ENCODE measurements at regions not wholly inside any gene's neighbourhood (a gene's known extent, or its start where the extent isn't known, plus 50 kb on each side); places are given as distances from the start of the nearest gene placed in this dataset.
"Not testable (repeated sequence)": the region's sequence is repeated elsewhere in the genome, so short reads cannot be mapped to it uniquely, and the experiment has no call there.

DNA sequence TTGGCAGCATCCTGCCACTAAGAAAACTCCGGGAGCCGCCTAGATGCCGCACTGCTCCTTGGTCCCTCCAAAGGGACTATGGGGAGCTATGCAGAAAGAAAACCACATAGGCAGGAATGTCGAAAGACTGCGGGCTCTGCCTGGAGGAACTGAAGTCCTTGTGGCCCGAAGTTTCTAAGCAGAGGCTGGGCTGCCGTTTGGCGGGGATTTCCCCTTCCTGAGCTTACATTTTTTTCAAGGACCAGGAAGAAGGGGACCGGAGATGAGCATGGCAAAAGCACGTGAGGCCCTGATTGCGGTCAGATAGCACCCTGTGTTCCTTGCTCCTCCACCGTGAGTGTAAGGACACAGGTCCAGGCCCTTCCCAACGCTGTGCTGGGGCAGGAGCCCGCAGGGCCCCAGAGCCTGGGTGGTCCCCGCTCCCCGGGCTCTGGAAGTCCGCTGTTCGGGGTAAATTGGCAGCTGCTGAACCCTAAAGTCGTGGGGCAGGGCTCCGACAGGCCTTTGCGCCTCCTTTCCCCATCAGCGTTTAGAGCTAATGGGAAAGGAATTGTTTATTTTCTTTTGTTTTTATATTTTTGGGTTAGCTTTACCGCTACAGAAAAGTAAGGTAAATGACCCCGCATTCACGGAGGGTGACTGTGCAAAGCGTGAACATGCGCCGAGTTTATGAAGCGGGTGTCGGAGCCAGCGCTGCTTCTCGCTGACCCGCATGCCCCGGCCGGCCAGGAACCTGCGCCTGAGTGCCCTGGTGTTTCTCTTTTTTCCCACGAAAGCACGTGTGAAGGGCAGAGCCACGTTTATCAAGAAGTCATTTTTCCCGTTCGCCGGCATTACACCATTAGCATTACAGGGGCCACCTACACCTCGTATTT lies 356.5 kb upstream of the ZNF32 start:
- Histone ChIP-seq H3K27me3 (no peaks in the 10 kb centered on the region), H3K27ac (no peak overlapping the region), H3K9me3 (no peaks in the 10 kb centered on the region), H3K4me3 (no peak overlapping the region), H3K4me1 (peaks cover 0 to 25% (median 11%) of the 10 kb centered on the region in 12 donors), H3K36me3 (no peaks in the 10 kb centered on the region)
- DNase-seq (no peak), ATAC-seq (peak in 1 of 4 donors; percentile 18)
- TF ChIP-seq, protein P1, sequence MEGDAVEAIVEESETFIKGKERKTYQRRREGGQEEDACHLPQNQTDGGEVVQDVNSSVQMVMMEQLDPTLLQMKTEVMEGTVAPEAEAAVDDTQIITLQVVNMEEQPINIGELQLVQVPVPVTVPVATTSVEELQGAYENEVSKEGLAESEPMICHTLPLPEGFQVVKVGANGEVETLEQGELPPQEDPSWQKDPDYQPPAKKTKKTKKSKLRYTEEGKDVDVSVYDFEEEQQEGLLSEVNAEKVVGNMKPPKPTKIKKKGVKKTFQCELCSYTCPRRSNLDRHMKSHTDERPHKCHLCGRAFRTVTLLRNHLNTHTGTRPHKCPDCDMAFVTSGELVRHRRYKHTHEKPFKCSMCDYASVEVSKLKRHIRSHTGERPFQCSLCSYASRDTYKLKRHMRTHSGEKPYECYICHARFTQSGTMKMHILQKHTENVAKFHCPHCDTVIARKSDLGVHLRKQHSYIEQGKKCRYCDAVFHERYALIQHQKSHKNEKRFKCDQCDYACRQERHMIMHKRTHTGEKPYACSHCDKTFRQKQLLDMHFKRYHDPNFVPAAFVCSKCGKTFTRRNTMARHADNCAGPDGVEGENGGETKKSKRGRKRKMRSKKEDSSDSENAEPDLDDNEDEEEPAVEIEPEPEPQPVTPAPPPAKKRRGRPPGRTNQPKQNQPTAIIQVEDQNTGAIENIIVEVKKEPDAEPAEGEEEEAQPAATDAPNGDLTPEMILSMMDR (IDR thresholded peaks at IDR 0.05): no peak
- TF ChIP-seq POLR2A (IDR thresholded peaks at IDR 0.05): no peak
- intact Hi-C loops (cut with DNase I): loop anchor here in 2 of 10 donors (5.0 kb wide), 3 partner anchors 43 to 313 kb away; no protein-coding TSS in a partner anchor
- WGBS, 4 donors: 90 to 91% (median 90%) methylated on average over 42 to 43 of the region's 43 CpGs

DNA sequence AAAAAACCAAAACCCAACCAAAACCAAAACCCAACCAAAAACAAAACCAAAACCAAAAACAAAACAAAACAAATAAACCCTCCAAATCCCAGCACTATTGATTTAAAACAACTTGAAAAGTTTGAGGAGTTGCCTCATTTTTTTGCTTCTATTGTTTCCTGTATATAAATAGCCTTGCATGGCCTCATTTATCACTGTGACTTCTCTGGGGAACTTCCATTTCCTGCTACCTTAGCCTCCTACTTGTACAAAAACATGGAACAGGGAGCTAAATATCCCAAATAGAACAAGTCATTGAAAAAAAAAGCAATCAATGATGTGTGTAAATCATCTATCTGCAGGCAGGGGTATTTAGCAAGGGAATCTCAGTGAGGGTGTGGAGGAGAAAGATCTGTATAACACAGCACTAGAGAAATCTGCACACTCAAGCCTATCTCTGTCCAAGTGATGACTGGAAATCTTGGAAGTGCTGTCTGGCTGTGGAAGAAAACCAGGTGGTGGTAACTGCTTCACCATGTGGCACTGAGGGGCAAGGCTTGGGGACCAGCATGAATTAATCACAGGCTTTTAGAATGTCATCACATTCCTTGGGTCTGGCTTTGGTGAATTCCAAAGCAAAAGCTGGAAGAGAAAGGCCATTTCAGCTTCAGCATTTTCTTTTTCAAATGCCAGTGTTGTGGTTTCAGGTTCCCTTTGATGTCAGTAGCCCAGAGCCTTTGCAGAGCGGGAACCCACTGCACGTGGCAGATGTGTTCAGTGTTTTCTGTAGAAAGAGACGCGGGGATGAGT lies 349.5 kb upstream of the ZNF32 start:
- intact Hi-C loops (cut with DNase I): no loop called here
- Histone ChIP-seq H3K27ac (peak overlapping the region in 7 of 12 donors; percentile 3 to 60 (median 39)), H3K4me1 (peaks cover 0 to 24% (median 18%) of the 10 kb centered on the region in 12 donors), H3K36me3 (no peaks in the 10 kb centered on the region), H3K4me3 (no peak overlapping the region), H3K27me3 (no peaks in the 10 kb centered on the region), H3K9me3 (no peaks in the 10 kb centered on the region)
- DNase-seq (no peak), ATAC-seq (peak in 3 of 4 donors; percentile 45 to 76 (median 67))
- WGBS, 4 donors: 75 to 93% (median 81%) methylated on average over 4 of the region's 4 CpGs
- TF ChIP-seq POLR2A (IDR thresholded peaks at IDR 0.05): no peak
- TF ChIP-seq, protein P1 (IDR thresholded peaks at IDR 0.05): no peak

DNA sequence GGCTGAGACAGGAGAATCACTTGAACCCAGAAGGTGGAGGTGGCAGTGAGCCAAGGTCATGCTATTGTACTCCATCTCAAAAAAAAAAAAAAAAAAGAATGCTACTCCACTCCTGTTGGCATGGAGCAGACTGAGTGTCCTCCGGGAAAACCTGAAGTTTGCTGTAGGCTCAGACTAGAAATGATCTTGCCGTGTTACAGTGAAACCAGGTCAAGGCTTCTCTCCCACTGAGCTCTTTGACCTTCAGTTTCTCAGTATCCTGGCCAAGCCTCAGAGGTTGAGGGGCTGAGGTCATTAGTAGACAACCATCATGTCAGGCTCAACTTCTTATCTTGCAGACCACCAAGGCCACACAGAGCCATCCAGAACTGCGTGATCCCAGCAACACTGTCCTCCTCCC lies 348.6 kb upstream of the ZNF32 start:
- H3K36me3 ChIP-seq: no peaks in the 10 kb centered on the region
- H3K27ac ChIP-seq: peak overlapping the region in 9 of 12 donors; percentile 3 to 64 (median 33)
- 60 to 71% (median 62%) methylated on average over 3 of the region's 3 CpGs for WGBS, 4 donors
- TF ChIP-seq POLR2A (IDR thresholded peaks at IDR 0.05): no peak
- TF ChIP-seq, protein P1 (IDR thresholded peaks at IDR 0.05): no peak
- H3K9me3 ChIP-seq: no peaks in the 10 kb centered on the region
- H3K4me3 ChIP-seq: no peak overlapping the region
- H3K4me1 ChIP-seq: peaks cover 0 to 24% (median 18%) of the 10 kb centered on the region in 12 donors
- DNase-seq (no peak), ATAC-seq (no peak)
- intact Hi-C loops (cut with DNase I): no loop called here
- H3K27me3 ChIP-seq: no peaks in the 10 kb centered on the region

DNA sequence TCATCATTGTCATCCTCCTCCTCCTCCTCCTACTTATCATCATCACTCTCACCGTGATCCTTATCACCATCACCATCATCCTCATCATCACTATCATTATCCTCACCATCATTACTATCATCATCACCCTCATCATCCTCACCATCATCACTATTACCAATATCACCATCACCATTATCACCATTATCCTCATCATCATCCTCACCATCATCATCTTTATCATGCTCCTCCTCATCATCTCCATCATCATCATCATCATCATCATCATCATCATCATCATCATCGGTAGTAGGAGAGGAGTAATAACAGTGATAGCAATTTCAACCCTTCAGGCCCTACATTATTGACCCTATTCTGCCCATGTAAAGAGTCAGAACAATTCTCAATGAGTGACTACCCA lies 345.9 kb upstream of the ZNF32 start:
- Histone ChIP-seq H3K9me3 (peaks cover 0 to 7% (median 0%) of the 10 kb centered on the region in 12 donors), H3K4me3 (no peak overlapping the region), H3K27me3 (no peaks in the 10 kb centered on the region), H3K4me1 (peaks cover 0 to 24% (median 18%) of the 10 kb centered on the region in 12 donors), H3K36me3 (no peaks in the 10 kb centered on the region), H3K27ac (no peak overlapping the region)
- intact Hi-C loops (cut with DNase I): no loop called here
- no peak for TF ChIP-seq POLR2A (IDR thresholded peaks at IDR 0.05)
- TF ChIP-seq, protein P1 (IDR thresholded peaks at IDR 0.05): no peak
- 91 to 96% (median 93%) methylated on average over 2 of the region's 2 CpGs for WGBS, 4 donors
- ATAC-seq: no peak
- no peak for DNase-seq

DNA sequence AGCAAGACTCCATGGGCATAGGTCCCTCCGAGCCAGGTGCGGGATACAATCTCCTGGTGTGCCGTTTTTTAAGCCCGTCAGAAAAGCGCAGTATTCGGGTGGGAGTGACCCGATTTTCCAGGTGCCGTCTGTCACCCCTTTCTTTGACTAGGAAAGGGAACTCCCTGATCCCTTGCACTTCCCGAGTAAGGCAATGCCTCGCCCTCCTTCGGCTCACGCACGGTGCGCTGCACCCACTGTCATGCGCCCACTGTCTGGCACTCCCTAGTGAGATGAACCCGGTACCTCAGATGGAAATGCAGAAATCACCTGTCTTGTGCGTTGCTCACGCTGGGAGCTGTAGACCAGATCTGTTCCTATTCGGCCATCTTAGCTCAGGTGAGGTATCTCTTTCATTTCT lies 344.1 kb upstream of the ZNF32 start:
- H3K27me3 ChIP-seq; H3K4me3 ChIP-seq; H3K27ac ChIP-seq; intact Hi-C loops (cut with DNase I); H3K9me3 ChIP-seq; DNase-seq; ATAC-seq; H3K36me3 ChIP-seq: not testable (repeated sequence)
- WGBS, 4 donors: 87 to 98% (median 93%) methylated on average over 19 of the region's 19 CpGs
- H3K4me1 ChIP-seq: peaks cover 0 to 13% (median 8%) of the 10 kb centered on the region in 12 donors
